Ovary (tissue), 3 donors: ENCODE measurements at regions not wholly inside any gene's neighbourhood (a gene's known extent, or its start where the extent isn't known, plus 50 kb on each side); places are given as distances from the start of the nearest gene placed in this dataset.

Experiments used
- CTCF ChIP-seq, 3 donors: fragments of 450-650 bp in 2 of 3; fragments of 200-600 bp in 1 of 3; IDR thresholded peaks; one replicate each; pipeline versions ENCODE4 v1.5.1 to v1.8.0; 2016 to 2022; ENCODE audit warnings: antibody characterized with exemption in 3 of 3, mild to moderate bottlenecking in 1 of 3
- EP300 ChIP-seq: sonication (generic); formaldehyde crosslinking; IDR thresholded peaks from one replicate; pipeline ENCODE4 v1.6.1; 2017; ENCODE audit warnings: antibody characterized with exemption
- POLR2A ChIP-seq: fragments of 450-650 bp; IDR thresholded peaks from one replicate; pipeline ENCODE4 v1.6.1; 2017; ENCODE audit warnings: antibody characterized with exemption, mild to moderate bottlenecking, moderate library complexity
- donor health status: DM: no; HTN: no; CAD: no.

- no peak for TF ChIP-seq CTCF (IDR thresholded peaks at IDR 0.05)
- no peak for TF ChIP-seq POLR2A
- no peak for TF ChIP-seq EP300
Measured at GRCh38 chr5:104541141-104541785, 978.7 kb upstream of the NUDT12 start.
